ENCODE measurements at regions not wholly inside any gene's neighbourhood (a gene's known extent, or its start where the extent isn't known, plus 50 kb on each side); places are given as distances from the start of the nearest gene placed in this dataset.

DNA sequence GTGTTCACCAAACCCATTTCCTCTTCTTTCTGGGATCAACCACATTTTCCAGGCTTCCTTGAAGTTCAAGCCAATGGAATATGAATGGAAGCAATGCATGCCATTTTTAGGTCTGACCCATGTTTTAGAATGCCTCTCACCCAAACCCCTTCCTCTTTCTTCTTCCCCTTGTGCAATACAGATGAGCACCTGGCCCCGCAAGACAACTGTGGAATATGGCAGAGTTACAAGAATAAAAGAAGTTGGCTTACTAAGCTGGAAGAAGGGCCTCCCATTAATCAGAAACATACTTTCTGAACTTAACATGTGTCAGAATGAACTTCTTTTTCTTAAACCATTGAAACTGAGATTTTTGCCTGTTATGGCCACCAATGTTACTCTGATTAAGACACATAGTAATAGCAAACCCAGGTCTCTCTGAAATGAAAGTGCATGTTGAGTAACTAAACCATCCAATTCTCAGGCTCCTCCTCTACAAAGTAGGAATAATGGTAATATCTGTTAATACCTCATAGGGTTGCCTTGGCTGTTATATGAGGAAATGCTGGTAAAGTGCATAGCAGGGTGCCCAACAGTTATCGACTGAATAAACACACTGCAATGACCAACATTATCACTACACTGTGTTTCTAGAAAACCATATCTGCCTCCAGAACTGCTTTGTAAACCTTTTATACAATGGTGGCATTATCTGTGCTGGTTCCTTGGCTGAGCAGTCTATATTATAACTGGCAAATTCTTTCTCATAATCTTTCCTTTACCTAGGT, 382.2 kb upstream of the NRP1 start:
- TF ChIP-seq, protein P1, sequence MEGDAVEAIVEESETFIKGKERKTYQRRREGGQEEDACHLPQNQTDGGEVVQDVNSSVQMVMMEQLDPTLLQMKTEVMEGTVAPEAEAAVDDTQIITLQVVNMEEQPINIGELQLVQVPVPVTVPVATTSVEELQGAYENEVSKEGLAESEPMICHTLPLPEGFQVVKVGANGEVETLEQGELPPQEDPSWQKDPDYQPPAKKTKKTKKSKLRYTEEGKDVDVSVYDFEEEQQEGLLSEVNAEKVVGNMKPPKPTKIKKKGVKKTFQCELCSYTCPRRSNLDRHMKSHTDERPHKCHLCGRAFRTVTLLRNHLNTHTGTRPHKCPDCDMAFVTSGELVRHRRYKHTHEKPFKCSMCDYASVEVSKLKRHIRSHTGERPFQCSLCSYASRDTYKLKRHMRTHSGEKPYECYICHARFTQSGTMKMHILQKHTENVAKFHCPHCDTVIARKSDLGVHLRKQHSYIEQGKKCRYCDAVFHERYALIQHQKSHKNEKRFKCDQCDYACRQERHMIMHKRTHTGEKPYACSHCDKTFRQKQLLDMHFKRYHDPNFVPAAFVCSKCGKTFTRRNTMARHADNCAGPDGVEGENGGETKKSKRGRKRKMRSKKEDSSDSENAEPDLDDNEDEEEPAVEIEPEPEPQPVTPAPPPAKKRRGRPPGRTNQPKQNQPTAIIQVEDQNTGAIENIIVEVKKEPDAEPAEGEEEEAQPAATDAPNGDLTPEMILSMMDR (IDR thresholded peaks at IDR 0.05) = no peak
- TF ChIP-seq POLR2A (IDR thresholded peaks at IDR 0.05) = no peak
